ENCODE measurements at regions not wholly inside any gene's neighbourhood (a gene's known extent, or its start where the extent isn't known, plus 50 kb on each side); places are given as distances from the start of the nearest gene placed in this dataset.

- peaks cover 8% of the 10 kb centered on the region for H3K9me3 Mint-ChIP-seq (ENCODE audit: insufficient read depth)
- ChIA-PET POLR2A (no interaction called here), CTCF (no interaction called here)
These were observed 384.2 kb downstream of the DSC3 start for GRCh38 chr18:30658306-30658705.

DNA sequence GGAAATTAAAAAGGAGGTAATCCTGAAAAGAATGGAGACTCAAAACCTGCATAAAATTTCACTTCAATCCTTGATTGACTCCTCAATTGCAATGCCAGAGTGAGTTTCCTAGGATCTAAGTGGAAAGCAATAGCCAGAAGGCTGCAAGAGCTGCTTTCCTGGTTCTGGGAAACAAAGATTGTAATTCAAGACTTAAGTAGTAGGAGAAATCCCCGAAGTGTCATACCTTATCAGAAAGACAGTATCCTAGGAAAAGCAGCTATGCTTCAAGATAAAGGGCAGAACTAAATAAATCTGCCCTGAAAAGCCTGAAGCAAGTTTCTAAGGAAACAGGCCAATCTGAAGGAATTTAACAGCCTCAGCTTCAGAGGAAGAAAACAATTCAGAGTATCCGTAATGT lies 390.2 kb downstream of the DSC3 start:
- H3K27ac Mint-ChIP-seq = no peak overlapping the region
- no peak for ATAC-seq

More at GRCh38 chr18:30658306-30658705, 384.2 kb downstream of the DSC3 start:
- Mint-ChIP-seq H3K36me3 (ENCODE audit: low read depth) (no peaks in the 10 kb centered on the region), H3K4me1 (ENCODE audit: low read depth) (no peaks in the 10 kb centered on the region), H3K27me3 (ENCODE audit: low read depth) (no peaks in the 10 kb centered on the region), H3K27ac (no peak overlapping the region), H3K4me3 (no peak overlapping the region)
- DNase-seq (no peak), ATAC-seq (no peak)

DNA sequence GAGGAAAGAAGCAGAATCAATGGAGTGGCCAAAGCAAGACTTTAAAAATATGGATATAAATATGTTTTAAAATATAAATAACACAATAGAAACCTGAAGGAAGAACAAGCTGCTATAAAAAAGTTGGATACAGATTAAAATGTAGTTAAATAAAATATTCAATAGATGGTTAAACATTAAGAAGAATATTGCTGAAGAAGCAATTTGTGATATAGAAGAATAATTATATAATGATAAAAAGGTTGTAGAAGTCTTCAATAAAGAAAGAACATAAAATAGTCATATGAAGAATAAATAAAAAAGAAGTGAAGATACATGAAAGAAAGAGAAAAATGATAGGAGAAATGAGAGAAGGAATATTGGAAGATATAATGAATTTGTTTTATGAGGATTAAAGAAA lies 392.0 kb downstream of the DSC3 start:
- ChIA-PET POLR2A (no interaction called here), CTCF (no interaction called here)
- H3K4me1 Mint-ChIP-seq (ENCODE audit: low read depth) = no peaks in the 10 kb centered on the region
- no peak for DNase-seq
- no peak for ATAC-seq
- H3K36me3 Mint-ChIP-seq (ENCODE audit: low read depth) = no peaks in the 10 kb centered on the region
- H3K27ac Mint-ChIP-seq = no peak overlapping the region
- no peaks in the 10 kb centered on the region for H3K27me3 Mint-ChIP-seq (ENCODE audit: low read depth)
- H3K4me3 Mint-ChIP-seq = no peak overlapping the region
- H3K9me3 Mint-ChIP-seq (ENCODE audit: insufficient read depth) = no peaks in the 10 kb centered on the region

More for the DNA sequence above, 390.2 kb downstream of the DSC3 start:
- POLR2A ChIA-PET = no interaction called here
- CTCF ChIA-PET = no interaction called here
- H3K9me3 Mint-ChIP-seq (ENCODE audit: insufficient read depth) = no peaks in the 10 kb centered on the region
- H3K27me3 Mint-ChIP-seq (ENCODE audit: low read depth) = no peaks in the 10 kb centered on the region
- no peak overlapping the region for H3K4me3 Mint-ChIP-seq
- H3K36me3 Mint-ChIP-seq (ENCODE audit: low read depth) = no peaks in the 10 kb centered on the region
- H3K4me1 Mint-ChIP-seq (ENCODE audit: low read depth) = no peaks in the 10 kb centered on the region
- no peak for DNase-seq

GRCh38 chr18:30644158-30644557 lies 398.4 kb downstream of the DSC3 start:
- CTCF ChIA-PET = no interaction called here
- DNase-seq (no peak), ATAC-seq (no peak)
- no peaks in the 10 kb centered on the region for H3K27me3 Mint-ChIP-seq (ENCODE audit: low read depth)
- no peaks in the 10 kb centered on the region for H3K4me1 Mint-ChIP-seq (ENCODE audit: low read depth)
- H3K36me3 Mint-ChIP-seq (ENCODE audit: low read depth) = no peaks in the 10 kb centered on the region
- no peak overlapping the region for H3K27ac Mint-ChIP-seq
- POLR2A ChIA-PET = no interaction called here
- no peaks in the 10 kb centered on the region for H3K9me3 Mint-ChIP-seq (ENCODE audit: insufficient read depth)
- H3K4me3 Mint-ChIP-seq = no peak overlapping the region

- no peak overlapping the region for H3K27ac Mint-ChIP-seq
- no peak overlapping the region for H3K4me3 Mint-ChIP-seq
- CTCF ChIA-PET = no interaction called here
- no peaks in the 10 kb centered on the region for H3K36me3 Mint-ChIP-seq (ENCODE audit: low read depth)
- no peaks in the 10 kb centered on the region for H3K9me3 Mint-ChIP-seq (ENCODE audit: insufficient read depth)
- no peaks in the 10 kb centered on the region for H3K4me1 Mint-ChIP-seq (ENCODE audit: low read depth)
- H3K27me3 Mint-ChIP-seq (ENCODE audit: low read depth) = no peaks in the 10 kb centered on the region
- no peak for ATAC-seq
- no peak for DNase-seq
- POLR2A ChIA-PET = no interaction called here
These were observed 403.2 kb downstream of the DSC3 start for GRCh38 chr18:30639361-30639760.

- Mint-ChIP-seq H3K36me3 (ENCODE audit: low read depth) (no peaks in the 10 kb centered on the region), H3K4me3 (no peak overlapping the region), H3K9me3 (ENCODE audit: insufficient read depth) (no peaks in the 10 kb centered on the region), H3K27me3 (ENCODE audit: low read depth) (no peaks in the 10 kb centered on the region), H3K27ac (no peak overlapping the region), H3K4me1 (ENCODE audit: low read depth) (no peaks in the 10 kb centered on the region)
- DNase-seq (no peak), ATAC-seq (no peak)
- ChIA-PET CTCF (no interaction called here), POLR2A (no interaction called here)
These were observed 408.3 kb downstream of the DSC3 start for GRCh38 chr18:30634249-30634648.

- no peak for DNase-seq
- no peak for ATAC-seq
- CTCF ChIA-PET = no interaction called here
- no peaks in the 10 kb centered on the region for H3K9me3 Mint-ChIP-seq (ENCODE audit: insufficient read depth)
- H3K4me3 Mint-ChIP-seq = no peak overlapping the region
- no peaks in the 10 kb centered on the region for H3K36me3 Mint-ChIP-seq (ENCODE audit: low read depth)
- H3K4me1 Mint-ChIP-seq (ENCODE audit: low read depth) = no peaks in the 10 kb centered on the region
- POLR2A ChIA-PET = no interaction called here
- H3K27me3 Mint-ChIP-seq (ENCODE audit: low read depth) = no peaks in the 10 kb centered on the region
- H3K27ac Mint-ChIP-seq = no peak overlapping the region
These were observed 410.4 kb downstream of the DSC3 start for GRCh38 chr18:30632071-30632698.

DNA sequence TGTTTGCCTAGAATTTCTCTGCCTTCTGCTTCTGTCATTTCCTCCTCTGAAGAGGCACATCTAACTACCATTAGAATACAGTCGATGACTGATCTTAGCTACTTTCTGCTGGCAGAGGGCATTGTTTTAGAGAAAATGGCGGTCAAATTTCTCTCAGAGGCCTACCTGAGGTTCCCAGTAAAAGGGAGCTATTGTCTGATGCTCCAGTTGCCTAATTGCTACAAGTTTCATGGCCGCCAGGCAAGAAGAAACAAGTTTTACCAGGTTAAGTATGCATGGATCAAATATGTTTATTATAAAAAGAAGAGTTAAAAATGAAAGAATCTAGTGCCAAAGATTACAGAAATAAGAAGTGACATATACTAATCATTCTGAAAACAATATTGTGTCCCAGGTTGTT lies 416.6 kb downstream of the DSC3 start:
- peaks cover 11% of the 10 kb centered on the region for H3K9me3 Mint-ChIP-seq (ENCODE audit: insufficient read depth)
- POLR2A ChIA-PET = no interaction called here
- ATAC-seq (no peak), DNase-seq (no peak)
- CTCF ChIA-PET = no interaction called here
- H3K36me3 Mint-ChIP-seq (ENCODE audit: low read depth) = no peaks in the 10 kb centered on the region
- no peaks in the 10 kb centered on the region for H3K4me1 Mint-ChIP-seq (ENCODE audit: low read depth)
- no peaks in the 10 kb centered on the region for H3K27me3 Mint-ChIP-seq (ENCODE audit: low read depth)
- H3K27ac Mint-ChIP-seq = no peak overlapping the region
- H3K4me3 Mint-ChIP-seq = no peak overlapping the region

DNA sequence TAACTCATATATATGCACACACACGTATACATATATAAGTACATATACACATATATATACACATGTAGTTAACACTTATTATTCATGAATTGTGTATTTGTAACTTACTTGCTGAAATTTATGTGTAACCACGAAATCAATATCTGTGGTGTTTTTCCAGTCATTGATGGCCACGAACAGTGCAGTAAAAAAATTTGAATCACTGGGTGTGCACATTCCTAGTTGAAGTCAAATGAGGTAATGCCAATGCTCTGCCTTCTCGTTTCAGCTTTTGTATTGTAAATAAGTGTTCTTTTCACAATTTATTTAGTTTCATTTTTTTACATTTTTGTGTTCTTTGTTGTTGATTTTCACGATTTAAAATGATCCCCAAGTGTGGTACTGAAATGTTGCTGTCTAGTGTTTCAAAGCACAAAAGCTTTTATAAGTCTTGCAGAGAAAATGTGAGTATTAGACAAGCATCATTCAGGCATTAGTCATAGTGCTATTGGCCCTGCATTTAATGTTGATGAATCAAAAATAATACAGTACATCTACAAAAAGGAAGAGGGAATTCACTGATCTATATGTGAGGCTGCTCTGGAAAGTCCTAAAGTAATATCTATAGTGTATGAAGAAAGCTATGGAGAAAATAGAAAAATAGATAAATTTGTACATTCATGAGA lies 419.0 kb downstream of the DSC3 start:
- DNase-seq (no peak), ATAC-seq (no peak)
- Mint-ChIP-seq H3K27ac (no peak overlapping the region), H3K4me1 (ENCODE audit: low read depth) (no peaks in the 10 kb centered on the region), H3K9me3 (ENCODE audit: insufficient read depth) (peaks cover 13% of the 10 kb centered on the region), H3K4me3 (no peak overlapping the region), H3K27me3 (ENCODE audit: low read depth) (no peaks in the 10 kb centered on the region), H3K36me3 (ENCODE audit: low read depth) (no peaks in the 10 kb centered on the region)
- POLR2A ChIA-PET = no interaction called here
- CTCF ChIA-PET = no interaction called here

DNA sequence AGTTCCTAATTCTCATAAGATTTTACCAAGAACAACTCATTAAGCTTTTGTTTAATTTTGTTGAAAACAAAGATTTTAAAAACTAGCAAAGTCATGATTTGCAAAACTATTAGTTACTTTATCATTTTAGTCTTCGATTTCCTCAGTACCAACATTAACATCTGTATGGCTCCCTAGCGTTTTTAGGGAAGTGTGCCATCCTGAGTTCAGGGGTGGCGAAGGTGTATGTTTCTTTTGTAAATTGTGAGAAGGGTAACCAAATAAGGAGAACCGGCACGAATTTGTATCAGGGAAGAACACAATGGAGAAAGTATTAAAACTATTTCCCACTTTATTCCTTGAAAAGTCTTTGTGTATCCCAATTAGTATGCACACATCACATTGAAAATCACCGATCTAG lies 419.9 kb downstream of the DSC3 start:
- POLR2A ChIA-PET = no interaction called here
- H3K36me3 Mint-ChIP-seq (ENCODE audit: low read depth) = no peaks in the 10 kb centered on the region
- CTCF ChIA-PET = no interaction called here

DNA sequence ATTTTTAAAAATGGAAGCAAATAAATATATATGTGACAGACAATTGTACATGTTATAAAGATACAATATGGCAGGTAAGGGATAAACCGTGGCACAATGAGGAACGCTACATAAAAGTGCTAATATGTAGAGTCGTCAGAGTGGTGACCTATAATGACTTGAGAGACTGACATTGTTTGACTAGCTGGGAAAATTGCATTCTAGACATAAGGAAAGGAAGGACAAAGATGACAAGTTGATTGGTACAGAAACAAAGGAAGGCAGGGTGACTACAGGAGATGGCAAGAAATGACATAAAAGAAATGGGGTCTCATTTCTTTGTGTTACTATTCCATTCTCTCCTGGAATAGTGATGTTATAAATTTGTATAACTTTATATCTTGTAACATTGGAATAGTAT lies 420.4 kb downstream of the DSC3 start:
- POLR2A ChIA-PET = no interaction called here
- Mint-ChIP-seq H3K36me3 (ENCODE audit: low read depth) (no peaks in the 10 kb centered on the region), H3K4me3 (no peak overlapping the region), H3K9me3 (ENCODE audit: insufficient read depth) (peaks cover 15% of the 10 kb centered on the region), H3K27me3 (ENCODE audit: low read depth) (no peaks in the 10 kb centered on the region), H3K27ac (no peak overlapping the region), H3K4me1 (ENCODE audit: low read depth) (no peaks in the 10 kb centered on the region)
- DNase-seq = no peak
- no peak for ATAC-seq
- CTCF ChIA-PET = no interaction called here

More for the DNA sequence above, 419.9 kb downstream of the DSC3 start:
- DNase-seq (no peak), ATAC-seq (no peak)
- no peaks in the 10 kb centered on the region for H3K27me3 Mint-ChIP-seq (ENCODE audit: low read depth)
- H3K4me1 Mint-ChIP-seq (ENCODE audit: low read depth) = no peaks in the 10 kb centered on the region
- H3K4me3 Mint-ChIP-seq = no peak overlapping the region
- H3K27ac Mint-ChIP-seq = no peak overlapping the region
- H3K9me3 Mint-ChIP-seq (ENCODE audit: insufficient read depth) = peaks cover 15% of the 10 kb centered on the region

DNA sequence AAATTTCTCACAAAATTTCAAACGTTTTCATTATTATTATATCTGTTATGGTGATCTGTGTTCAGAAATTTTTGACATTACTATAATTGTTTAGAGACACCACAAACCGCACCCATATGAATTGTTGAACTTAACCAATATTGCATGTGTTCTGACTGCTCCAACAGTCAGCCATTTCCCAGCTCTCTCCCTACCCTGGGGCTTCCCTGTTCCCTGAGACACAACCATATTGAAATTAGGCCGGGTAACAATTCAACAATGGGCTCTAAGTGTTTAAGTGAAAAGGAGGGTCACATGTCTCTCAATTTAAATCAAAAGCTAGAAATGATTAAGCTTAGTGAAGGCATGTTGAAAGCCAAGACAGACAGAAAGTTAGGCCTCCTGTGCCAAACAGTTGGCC lies 424.0 kb downstream of the DSC3 start:
- DNase-seq (no peak), ATAC-seq (no peak)
- CTCF ChIA-PET = no interaction called here
- no peak overlapping the region for H3K27ac Mint-ChIP-seq
- POLR2A ChIA-PET = no interaction called here
- no peak overlapping the region for H3K4me3 Mint-ChIP-seq
- no peaks in the 10 kb centered on the region for H3K36me3 Mint-ChIP-seq (ENCODE audit: low read depth)
- no peaks in the 10 kb centered on the region for H3K27me3 Mint-ChIP-seq (ENCODE audit: low read depth)
- no peaks in the 10 kb centered on the region for H3K4me1 Mint-ChIP-seq (ENCODE audit: low read depth)
- H3K9me3 Mint-ChIP-seq (ENCODE audit: insufficient read depth) = peaks cover 13% of the 10 kb centered on the region

GRCh38 chr18:30616414-30616813 lies 426.1 kb downstream of the DSC3 start:
- no peak overlapping the region for H3K4me3 Mint-ChIP-seq
- no peaks in the 10 kb centered on the region for H3K27me3 Mint-ChIP-seq (ENCODE audit: low read depth)
- ATAC-seq (no peak), DNase-seq (no peak)
- H3K9me3 Mint-ChIP-seq (ENCODE audit: insufficient read depth) = peaks cover 11% of the 10 kb centered on the region
- H3K36me3 Mint-ChIP-seq (ENCODE audit: low read depth) = no peaks in the 10 kb centered on the region
- ChIA-PET CTCF (no interaction called here), POLR2A (no interaction called here)
- H3K4me1 Mint-ChIP-seq (ENCODE audit: low read depth) = no peaks in the 10 kb centered on the region
- no peak overlapping the region for H3K27ac Mint-ChIP-seq

All from activated CD8-positive, alpha-beta T cell treated with anti-CD3 and anti-CD28 coated beads, Interleukin-2, amount 10 ng/mL, durations not matched to agents 7 days and 5 days (primary cell).